DND-41 (cell line): ENCODE measurements at regions not wholly inside any gene's neighbourhood (a gene's known extent, or its start where the extent isn't known, plus 50 kb on each side); places are given as distances from the start of the nearest gene placed in this dataset.

Source experiments
- ATAC-seq: fragments of 200-7000 bp; cut with Tn5 transposase; 3 replicates; pipeline ENCODE4 v1.9.1; 2021; ENCODE audit warnings: low read depth; ENCODE audit not compliant: insufficient read depth
- DNase-seq: peaks from one replicate; pipeline ENCODE4 v3.0.0-alpha.2; 2020
- H2AFZ ChIP-seq: 2 replicates; pipeline ENCODE4 v1.6.0; 2012; ENCODE audit warnings: low read depth, low read length
- H3K27ac ChIP-seq: 2 replicates; pipeline ENCODE4 v1.5.1; 2012; ENCODE audit warnings: low read length, inconsistent platforms
- H3K27me3 ChIP-seq: fragments of 200-600 bp; sonication (generic); 2 replicates; pipeline ENCODE4 v1.6.0; 2012; ENCODE audit warnings: low read length, mild to moderate bottlenecking, inconsistent platforms; ENCODE audit not compliant: insufficient read depth, poor library complexity
- H3K36me3 ChIP-seq: 2 replicates; pipeline ENCODE4 v1.5.1; 2012; ENCODE audit warnings: low read length, inconsistent platforms; ENCODE audit not compliant: insufficient read depth
- H3K4me1 ChIP-seq: 2 replicates; pipeline ENCODE4 v1.5.1; 2012; ENCODE audit warnings: mild to moderate bottlenecking, low read length; ENCODE audit not compliant: insufficient read depth
- H3K4me2 ChIP-seq: 2 replicates; pipeline ENCODE4 v1.6.0; 2012; ENCODE audit warnings: mild to moderate bottlenecking, moderate library complexity, low read length, inconsistent platforms; ENCODE audit not compliant: insufficient read depth
- H3K4me3 ChIP-seq, 2 experiments: fragments of 200-600 bp in 1 of 2; shearing (Covaris generic) in 1 of 2; 2 replicates each; pipeline ENCODE4 v1.5.1; 2012 to 2016; ENCODE audit warnings: inconsistent platforms in 2 of 2, low read length in 2 of 2, mild to moderate bottlenecking in 2 of 2, low read depth in 1 of 2, moderate library complexity in 1 of 2
- H3K79me2 ChIP-seq: 2 replicates; pipeline ENCODE4 v1.6.0; 2012; ENCODE audit warnings: low read length, inconsistent platforms; ENCODE audit not compliant: insufficient read depth
- H3K9ac ChIP-seq: 2 replicates; pipeline ENCODE4 v1.6.0; 2012; ENCODE audit warnings: low read depth, mild to moderate bottlenecking, inconsistent platforms, low read length, moderate library complexity
- H3K9me3 ChIP-seq: 2 replicates; pipeline ENCODE4 v1.5.1; 2012; ENCODE audit warnings: low read length, moderate library complexity, mild to moderate bottlenecking, inconsistent platforms; ENCODE audit not compliant: insufficient read depth, severe bottlenecking
- H4K20me1 ChIP-seq: 2 replicates; pipeline ENCODE4 v1.6.0; 2012; ENCODE audit warnings: low read length; ENCODE audit not compliant: insufficient read depth
- EZH2 ChIP-seq: IDR thresholded peaks from 3 replicates; pipeline ENCODE4 v1.6.1; 2012; ENCODE audit warnings: borderline replicate concordance, low read depth, mild to moderate bottlenecking, moderate library complexity, low read length, inconsistent platforms; ENCODE audit not compliant: severe bottlenecking
- TF ChIP-seq, protein P1 (sequence below): IDR thresholded peaks from 2 replicates; pipeline ENCODE4 v1.5.1; 2012; ENCODE audit warnings: borderline replicate concordance, low read length, moderate library complexity, mild to moderate bottlenecking; ENCODE audit not compliant: poor library complexity, severe bottlenecking; ENCODE audit errors: extremely low read depth

DNA sequence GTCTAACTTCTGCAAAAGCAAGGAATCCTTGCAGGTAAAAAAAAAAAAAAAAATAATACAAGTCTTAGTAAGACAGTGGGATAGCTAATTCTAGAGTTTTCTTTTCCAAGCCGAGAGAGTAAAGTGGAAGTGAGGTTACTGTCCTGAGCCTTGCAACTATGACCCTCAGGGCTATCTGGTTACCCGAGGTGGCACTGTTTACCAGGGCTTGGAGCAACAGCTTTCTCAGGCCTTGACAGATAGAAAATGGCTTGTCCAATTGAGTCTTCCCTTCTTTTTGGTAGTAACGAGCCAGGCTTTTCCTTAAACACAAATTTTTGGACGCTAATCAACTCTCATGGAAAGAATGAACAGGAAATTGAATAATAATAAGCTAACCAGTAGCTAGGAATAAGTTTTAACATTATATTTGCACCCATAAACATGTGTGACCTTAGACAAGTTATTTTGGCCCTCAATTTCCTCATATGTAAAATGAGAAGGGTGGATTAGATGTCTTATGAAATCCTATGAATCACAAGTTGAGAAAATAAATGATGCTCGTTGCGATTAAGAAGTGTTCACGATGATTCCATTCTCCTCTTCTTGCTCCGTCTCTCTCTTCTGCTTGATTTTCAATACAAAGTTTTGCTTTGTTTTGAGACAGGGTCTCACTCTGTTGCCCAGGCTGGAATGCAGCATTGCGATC, 236.9 kb upstream of the KBTBD8 start:
- no peak for TF ChIP-seq EZH2
- TF ChIP-seq, protein P1, sequence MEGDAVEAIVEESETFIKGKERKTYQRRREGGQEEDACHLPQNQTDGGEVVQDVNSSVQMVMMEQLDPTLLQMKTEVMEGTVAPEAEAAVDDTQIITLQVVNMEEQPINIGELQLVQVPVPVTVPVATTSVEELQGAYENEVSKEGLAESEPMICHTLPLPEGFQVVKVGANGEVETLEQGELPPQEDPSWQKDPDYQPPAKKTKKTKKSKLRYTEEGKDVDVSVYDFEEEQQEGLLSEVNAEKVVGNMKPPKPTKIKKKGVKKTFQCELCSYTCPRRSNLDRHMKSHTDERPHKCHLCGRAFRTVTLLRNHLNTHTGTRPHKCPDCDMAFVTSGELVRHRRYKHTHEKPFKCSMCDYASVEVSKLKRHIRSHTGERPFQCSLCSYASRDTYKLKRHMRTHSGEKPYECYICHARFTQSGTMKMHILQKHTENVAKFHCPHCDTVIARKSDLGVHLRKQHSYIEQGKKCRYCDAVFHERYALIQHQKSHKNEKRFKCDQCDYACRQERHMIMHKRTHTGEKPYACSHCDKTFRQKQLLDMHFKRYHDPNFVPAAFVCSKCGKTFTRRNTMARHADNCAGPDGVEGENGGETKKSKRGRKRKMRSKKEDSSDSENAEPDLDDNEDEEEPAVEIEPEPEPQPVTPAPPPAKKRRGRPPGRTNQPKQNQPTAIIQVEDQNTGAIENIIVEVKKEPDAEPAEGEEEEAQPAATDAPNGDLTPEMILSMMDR, result no peak
- H3K9ac ChIP-seq, result no peak overlapping the region
- no peak overlapping the region for H3K27ac ChIP-seq
- H3K4me3 ChIP-seq, result no peak overlapping the region
- H3K4me1 ChIP-seq, result no peaks in the 10 kb centered on the region
- no peak overlapping the region for H3K4me2 ChIP-seq
- no peaks in the 10 kb centered on the region for H3K79me2 ChIP-seq
- DNase-seq, result no peak
- H3K27me3 ChIP-seq, result no peaks in the 10 kb centered on the region
- no peaks in the 10 kb centered on the region for H3K36me3 ChIP-seq
- ATAC-seq, result no peak
- H3K9me3 ChIP-seq, result no peaks in the 10 kb centered on the region
- H4K20me1 ChIP-seq, result no peaks in the 10 kb centered on the region
- no peak overlapping the region for H2AFZ ChIP-seq

GRCh38 chr3:66762916-66763693, 235.0 kb upstream of the KBTBD8 start:
- no peaks in the 10 kb centered on the region for H3K79me2 ChIP-seq
- H3K4me1 ChIP-seq, result no peaks in the 10 kb centered on the region
- no peak overlapping the region for H3K9ac ChIP-seq
- H4K20me1 ChIP-seq, result no peaks in the 10 kb centered on the region
- H3K36me3 ChIP-seq, result no peaks in the 10 kb centered on the region
- H3K4me3 ChIP-seq, result no peak overlapping the region
- H3K4me2 ChIP-seq, result no peak overlapping the region
- H2AFZ ChIP-seq, result no peak overlapping the region
- no peaks in the 10 kb centered on the region for H3K9me3 ChIP-seq
- no peaks in the 10 kb centered on the region for H3K27me3 ChIP-seq
- no peak overlapping the region for H3K27ac ChIP-seq
- TF ChIP-seq, protein P1, result no peak
- no peak for TF ChIP-seq EZH2
- DNase-seq (no peak), ATAC-seq (no peak)

DNA sequence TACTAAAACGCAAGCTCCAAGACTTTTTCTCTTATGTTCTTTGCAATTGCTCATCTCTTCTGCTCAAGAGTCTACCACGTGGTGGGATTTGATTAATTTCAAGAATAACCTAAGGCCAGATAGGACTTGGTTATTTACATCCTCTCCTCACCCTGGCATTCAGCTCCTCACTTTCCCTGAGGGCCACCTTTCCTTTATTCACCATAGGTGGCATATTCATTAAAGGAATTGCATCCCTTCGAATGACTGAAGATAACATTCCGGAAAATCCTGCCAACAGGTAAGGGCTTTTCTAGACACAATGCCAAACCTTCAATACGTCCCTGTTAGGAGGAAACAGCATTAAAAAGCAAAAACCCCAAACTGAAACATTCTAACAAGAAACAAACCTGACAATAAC, 220.0 kb upstream of the KBTBD8 start:
- no peak overlapping the region for H3K9ac ChIP-seq
- no peaks in the 10 kb centered on the region for H3K36me3 ChIP-seq
- no peaks in the 10 kb centered on the region for H3K27me3 ChIP-seq
- H2AFZ ChIP-seq, result no peak overlapping the region
- DNase-seq (no peak), ATAC-seq (no peak)
- no peak overlapping the region for H3K27ac ChIP-seq
- H3K9me3 ChIP-seq, result no peaks in the 10 kb centered on the region
- no peaks in the 10 kb centered on the region for H4K20me1 ChIP-seq
- H3K79me2 ChIP-seq, result no peaks in the 10 kb centered on the region
- H3K4me3 ChIP-seq, result no peak overlapping the region
- TF ChIP-seq, protein P1, result no peak
- no peak for TF ChIP-seq EZH2
- H3K4me1 ChIP-seq, result no peaks in the 10 kb centered on the region
- no peak overlapping the region for H3K4me2 ChIP-seq
